ENCODE measurements at regions not wholly inside any gene's neighbourhood (a gene's known extent, or its start where the extent isn't known, plus 50 kb on each side); places are given as distances from the start of the nearest gene placed in this dataset.

GRCh38 chr9:2340046-2340760, 281.4 kb upstream of the VLDLR start:
- DNase-seq (ENCODE audit: extremely low read depth, low read depth): no peak

GRCh38 chr9:2341126-2341525, 280.5 kb upstream of the VLDLR start:
- DNase-seq (ENCODE audit: extremely low read depth, low read depth): no peak

More at GRCh38 chr9:2340046-2340760, 281.4 kb upstream of the VLDLR start:
- no peak for TF ChIP-seq CTCF (IDR thresholded peaks at IDR 0.05; ENCODE audit: low read depth, low read length)

GRCh38 chr9:2341956-2342355, 279.6 kb upstream of the VLDLR start:
- no peak for DNase-seq (ENCODE audit: extremely low read depth, low read depth)
- TF ChIP-seq CTCF (IDR thresholded peaks at IDR 0.05; ENCODE audit: low read depth, low read length): no peak

More at GRCh38 chr9:2341126-2341525, 280.5 kb upstream of the VLDLR start:
- TF ChIP-seq CTCF (IDR thresholded peaks at IDR 0.05; ENCODE audit: low read depth, low read length): no peak

- no peak for TF ChIP-seq CTCF (IDR thresholded peaks at IDR 0.05; ENCODE audit: low read depth, low read length)
- DNase-seq (ENCODE audit: extremely low read depth, low read depth): no peak
These were observed 277.8 kb upstream of the VLDLR start for GRCh38 chr9:2343756-2344155.

GRCh38 chr9:2344436-2344835, 277.2 kb upstream of the VLDLR start:
- no peak for TF ChIP-seq CTCF (IDR thresholded peaks at IDR 0.05; ENCODE audit: low read depth, low read length)
- DNase-seq (ENCODE audit: extremely low read depth, low read depth): no peak

- no peak for TF ChIP-seq CTCF (IDR thresholded peaks at IDR 0.05; ENCODE audit: low read depth, low read length)
- DNase-seq (ENCODE audit: extremely low read depth, low read depth): no peak
These were observed 276.6 kb upstream of the VLDLR start for GRCh38 chr9:2345013-2345412.

GRCh38 chr9:2346277-2346913, 275.2 kb upstream of the VLDLR start:
- no peak for DNase-seq (ENCODE audit: extremely low read depth, low read depth)
- no peak for TF ChIP-seq CTCF (IDR thresholded peaks at IDR 0.05; ENCODE audit: low read depth, low read length)
